ENCODE measurements at regions not wholly inside any gene's neighbourhood (a gene's known extent, or its start where the extent isn't known, plus 50 kb on each side); places are given as distances from the start of the nearest gene placed in this dataset.
"Not testable (repeated sequence)": the region's sequence is repeated elsewhere in the genome, so short reads cannot be mapped to it uniquely, and the experiment has no call there.

DNA sequence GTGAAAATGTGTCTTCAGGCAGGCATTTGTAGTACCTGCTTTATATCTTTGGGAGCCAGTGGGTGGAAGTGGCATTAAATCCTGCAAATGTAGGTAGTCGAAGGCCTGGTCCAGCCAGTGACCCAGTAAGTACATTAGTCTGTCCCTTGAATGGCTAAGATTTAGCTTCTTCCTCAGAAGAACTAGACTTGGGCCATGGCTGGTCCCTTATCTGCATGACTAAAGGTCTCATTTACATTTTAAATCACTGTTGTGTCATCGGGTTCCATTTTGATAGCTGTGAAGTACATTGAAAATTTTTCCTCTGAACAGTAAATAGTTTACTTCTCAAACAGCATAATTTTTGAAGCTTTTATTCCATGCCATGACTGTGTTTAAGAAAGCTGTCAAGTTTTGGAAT lies 438.4 kb upstream of the KLHL29 start:
- DNase-seq, result no peak

- no peak for DNase-seq
These were observed 437.2 kb upstream of the KLHL29 start for GRCh38 chr2:22947741-22948140.

DNA sequence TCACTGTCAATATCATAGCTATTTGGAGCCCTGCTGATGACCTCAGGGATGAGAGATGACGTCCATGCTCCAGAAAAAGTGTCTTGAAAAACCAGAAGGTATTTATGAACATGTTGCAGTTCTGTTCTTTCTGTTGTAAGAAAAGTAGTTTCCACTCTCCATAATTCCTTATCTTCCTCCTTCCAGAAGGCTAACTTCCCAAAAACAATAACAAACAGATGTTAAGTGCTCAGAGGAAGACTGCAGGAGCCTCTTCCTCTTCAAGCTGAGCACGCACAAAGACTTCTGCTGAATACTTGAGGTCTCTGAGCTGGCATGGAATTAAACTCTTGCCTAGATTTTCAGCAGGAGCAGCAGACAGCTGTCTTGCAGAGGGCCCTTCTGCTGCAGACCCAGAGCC lies 434.5 kb upstream of the KLHL29 start:
- DNase-seq, result no peak

DNA sequence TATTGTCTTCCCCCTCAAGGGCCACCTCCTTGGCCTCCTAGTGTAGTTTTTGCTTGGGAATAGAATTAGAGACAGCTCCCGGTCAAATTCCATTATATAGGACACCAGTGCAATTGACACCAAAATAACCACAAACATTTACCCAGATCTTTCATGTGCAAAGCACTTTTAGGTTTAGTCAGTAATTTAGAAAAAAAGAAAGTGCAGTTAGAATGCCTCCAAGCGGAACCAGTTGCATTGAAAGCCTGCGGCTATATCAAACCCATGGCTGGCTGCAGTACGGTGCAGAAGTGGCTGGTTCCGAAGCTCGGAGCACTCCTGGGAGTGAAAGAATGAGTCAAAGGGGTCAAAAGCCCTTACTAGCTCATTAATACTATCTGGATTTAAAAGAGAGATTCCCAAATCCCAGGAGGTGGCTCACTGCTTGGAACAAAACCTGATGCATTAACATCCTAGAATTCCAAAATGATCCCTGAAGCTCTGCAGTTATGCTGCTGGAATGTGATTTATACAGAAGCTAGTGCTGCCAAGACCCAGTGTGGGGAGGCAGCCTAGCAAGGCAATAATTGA lies 432.2 kb upstream of the KLHL29 start:
- DNase-seq, result no peak

DNA sequence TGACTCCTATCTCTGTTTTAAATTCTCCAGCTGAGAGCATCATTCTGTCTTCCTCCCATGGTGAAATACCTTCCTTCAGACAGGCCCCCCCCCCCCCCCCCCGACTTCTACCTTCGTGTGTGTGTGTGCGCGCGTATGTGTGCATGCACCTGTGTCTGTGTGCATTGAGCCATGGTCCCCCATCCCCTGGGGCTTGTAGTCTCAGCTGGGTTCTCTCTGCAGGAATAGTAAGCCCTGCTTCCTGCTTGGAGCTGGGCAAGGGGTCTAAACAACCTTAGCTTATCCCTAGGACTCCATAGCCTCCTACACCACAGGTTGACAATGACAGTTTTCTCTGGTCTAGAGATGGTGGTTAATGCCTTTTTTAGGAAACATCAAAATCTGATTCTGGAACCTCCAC lies 427.5 kb upstream of the KLHL29 start:
- DNase-seq, result no peak

- no peak for DNase-seq
These were observed 426.7 kb upstream of the KLHL29 start for GRCh38 chr2:22958308-22958707.

DNA sequence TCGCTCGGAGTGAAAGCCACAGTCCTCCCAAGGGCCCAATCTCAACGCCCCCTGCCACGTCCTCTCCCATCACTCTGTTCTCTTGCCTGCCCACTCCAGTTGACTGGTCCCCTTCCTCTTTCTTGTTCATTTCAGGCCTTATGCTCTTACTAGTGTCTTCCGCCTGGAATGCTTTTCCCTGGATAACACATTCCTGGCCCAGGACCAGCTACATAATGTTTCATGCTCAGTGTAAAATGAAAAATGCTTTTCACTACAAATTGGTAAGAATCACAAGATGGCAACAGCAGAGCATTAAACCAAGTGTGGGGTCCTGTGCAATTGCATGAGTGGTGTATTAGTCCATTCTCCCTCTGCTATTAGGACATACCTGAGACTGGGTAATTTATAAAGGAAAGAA lies 417.2 kb upstream of the KLHL29 start:
- DNase-seq, result no peak

- DNase-seq, result no peak
These were observed 414.5 kb upstream of the KLHL29 start for GRCh38 chr2:22970284-22970975.

- no peak for DNase-seq
These were observed 414.0 kb upstream of the KLHL29 start for GRCh38 chr2:22970991-22971390.

- DNase-seq, result no peak
These were observed 403.2 kb upstream of the KLHL29 start for GRCh38 chr2:22981785-22982184.

DNA sequence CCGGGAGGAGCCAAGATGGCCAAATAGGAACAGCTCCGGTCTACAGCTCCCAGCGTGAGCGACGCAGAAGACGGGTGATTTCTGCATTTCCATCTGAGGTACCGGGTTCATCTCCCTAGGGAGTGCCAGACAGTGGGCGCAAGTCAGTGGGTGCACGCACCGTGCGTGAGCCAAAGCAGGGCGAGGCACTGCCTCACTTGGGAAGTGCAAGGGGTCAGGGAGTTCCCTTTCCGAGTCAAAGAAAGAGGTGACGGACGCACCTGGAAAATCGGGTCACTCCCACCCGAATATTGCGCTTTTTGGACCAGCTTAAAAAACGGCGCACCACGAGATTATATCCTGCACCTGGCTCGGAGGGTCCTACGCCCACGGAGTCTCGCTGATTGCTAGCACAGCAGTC lies 400.8 kb upstream of the KLHL29 start:
- DNase-seq, result not testable (repeated sequence)

- no peak for DNase-seq
These were observed 394.7 kb upstream of the KLHL29 start for GRCh38 chr2:22990246-22990645.

DNA sequence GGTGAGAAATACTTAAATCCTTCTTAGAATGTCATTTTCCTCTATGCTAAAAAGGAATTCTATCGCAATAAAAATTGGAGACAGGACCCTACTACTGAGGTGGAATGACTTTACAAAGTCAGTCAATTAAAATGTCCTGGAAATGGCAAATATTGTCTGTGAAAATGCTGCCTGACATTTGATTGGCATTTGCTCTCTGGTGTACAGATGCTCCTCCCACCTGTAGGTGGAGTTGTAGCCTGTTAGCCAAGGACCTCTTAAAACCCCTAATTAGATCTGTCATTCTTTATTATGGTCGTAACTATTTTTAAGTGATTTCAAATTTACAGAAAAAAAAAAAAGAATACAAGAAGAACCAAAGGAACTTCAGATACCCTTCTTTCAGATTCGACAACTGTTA lies 393.1 kb upstream of the KLHL29 start:
- no peak for DNase-seq

GRCh38 chr2:22992441-22992840 lies 392.5 kb upstream of the KLHL29 start:
- no peak for DNase-seq

DNA sequence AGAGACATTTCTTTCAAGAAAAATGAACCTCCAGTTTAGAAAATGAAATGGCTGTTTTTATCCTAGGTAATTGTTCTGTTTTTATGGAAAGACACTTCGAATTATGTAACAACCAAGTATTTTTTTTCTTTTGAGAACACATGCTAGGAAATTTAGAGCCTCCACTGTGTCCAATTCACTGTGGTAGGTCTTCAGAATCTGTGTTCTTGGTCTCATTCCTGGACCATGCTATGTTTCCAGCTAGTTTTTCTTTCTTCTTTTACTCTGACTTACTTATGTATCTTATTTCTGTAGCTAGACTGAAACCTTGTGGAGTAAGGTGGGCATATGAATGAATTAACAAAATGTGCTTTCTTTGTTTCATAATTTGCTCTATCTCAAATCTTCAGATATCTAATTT lies 391.7 kb upstream of the KLHL29 start:
- no peak for DNase-seq

- DNase-seq, result no peak
These were observed 389.4 kb upstream of the KLHL29 start for GRCh38 chr2:22995576-22995975.

GRCh38 chr2:22996911-22997310 lies 388.1 kb upstream of the KLHL29 start:
- no peak for DNase-seq

DNA sequence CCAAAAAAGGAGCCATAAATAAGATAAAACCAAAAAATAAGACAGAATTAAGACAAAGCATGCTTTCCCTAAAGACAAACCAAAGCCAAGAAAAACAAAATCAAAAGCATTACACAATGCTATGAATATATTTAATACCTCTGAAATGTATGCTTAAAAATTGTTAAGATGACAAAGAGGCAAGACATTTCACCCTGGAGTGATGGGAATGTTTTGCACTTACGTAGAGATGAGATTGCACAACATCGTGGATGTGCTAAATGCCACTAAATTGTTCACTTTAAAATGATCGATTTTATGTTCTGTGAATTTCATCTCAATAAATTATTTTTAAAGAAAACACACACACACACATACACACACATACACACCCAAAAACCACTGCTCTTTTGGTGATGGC lies 386.6 kb upstream of the KLHL29 start:
- DNase-seq, result peak; percentile 63

DNA sequence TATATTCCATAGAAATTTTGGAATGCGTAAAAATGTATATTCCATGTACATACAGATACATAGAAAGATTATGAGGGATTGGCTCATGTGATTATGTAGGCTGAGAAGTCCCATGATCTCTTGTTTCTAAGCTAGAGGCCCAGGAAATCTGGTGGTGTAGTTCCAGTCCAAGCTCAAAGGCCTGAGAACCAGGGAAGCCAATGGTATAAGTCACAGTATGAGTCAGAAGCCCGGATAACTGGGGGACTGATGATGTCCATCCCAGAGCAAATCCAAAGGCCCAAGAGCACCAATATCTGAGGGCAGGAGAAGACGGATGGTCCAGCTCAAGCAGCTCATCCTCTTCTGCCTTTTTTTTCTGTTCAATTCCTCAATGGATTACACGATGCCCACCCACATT lies 385.0 kb upstream of the KLHL29 start:
- peak; percentile 44 for DNase-seq

DNA sequence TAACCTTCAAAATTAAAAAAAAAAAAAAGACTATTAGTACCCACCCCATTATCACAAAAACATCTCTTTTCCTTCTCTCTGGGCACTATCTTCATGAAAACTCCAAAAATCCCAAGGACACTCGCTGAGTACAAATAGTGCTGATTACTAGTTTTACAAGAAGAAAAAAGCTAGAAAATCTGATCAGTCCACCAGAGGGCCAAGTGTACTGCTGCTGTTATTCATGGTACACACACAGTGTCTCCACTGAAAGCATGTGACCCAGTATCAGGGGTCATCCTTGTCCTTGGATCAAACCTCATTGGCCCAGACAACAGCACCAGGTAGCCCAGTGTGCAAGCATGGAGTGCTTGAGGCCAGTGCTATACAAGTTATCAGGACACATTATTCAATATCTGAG lies 382.7 kb upstream of the KLHL29 start:
- DNase-seq, result no peak

- no peak for DNase-seq
These were observed 379.5 kb upstream of the KLHL29 start for GRCh38 chr2:23005469-23005868.

DNA sequence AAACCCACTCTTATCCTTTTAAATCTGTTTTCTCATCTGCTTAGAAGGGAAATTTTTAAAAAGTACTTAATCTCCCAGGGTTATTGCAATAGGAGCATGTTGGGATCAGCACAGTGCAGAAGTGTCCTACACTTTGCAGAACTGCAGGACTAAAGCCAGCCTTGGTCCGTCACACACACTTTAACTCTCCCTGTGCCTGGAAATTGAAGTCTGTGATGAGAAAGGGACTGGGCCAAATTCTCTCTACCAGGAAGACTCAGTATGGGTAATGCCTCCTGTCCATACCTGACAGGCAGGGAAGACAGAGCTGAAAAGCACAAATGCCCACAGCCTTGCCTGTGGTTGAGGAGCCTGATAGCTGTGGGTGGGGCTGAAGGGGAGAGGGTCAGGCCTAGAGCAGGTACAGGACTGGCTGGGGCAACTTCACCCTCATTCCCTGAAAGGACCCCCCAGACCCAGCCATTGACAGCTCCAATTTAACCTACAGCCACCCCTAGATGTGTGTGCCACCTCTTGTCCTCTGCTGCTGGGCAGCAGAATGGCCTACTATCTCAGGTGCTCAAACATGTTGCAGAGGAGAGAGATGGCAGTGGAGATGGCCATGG lies 377.2 kb upstream of the KLHL29 start:
- DNase-seq, result no peak

- no peak for DNase-seq
These were observed 376.5 kb upstream of the KLHL29 start for GRCh38 chr2:23008440-23008839.

GRCh38 chr2:23008951-23009350 lies 376.0 kb upstream of the KLHL29 start:
- DNase-seq, result no peak
